Naive thymus-derived CD4-positive, alpha-beta T cell (primary cell): ENCODE measurements at regions not wholly inside any gene's neighbourhood (a gene's known extent, or its start where the extent isn't known, plus 50 kb on each side); places are given as distances from the start of the nearest gene placed in this dataset.

ENCODE experiments used
- ATAC-seq: fragments of 150-1000 bp; cut with Tn5 transposase; 2 replicates; pipeline ENCODE4 v1.10.0; 2021; ENCODE audit warnings: mild to moderate bottlenecking, moderate library complexity
- CTCF ChIA-PET: fragments of 350-600 bp; sonication (Branson Sonifier 250); formaldehyde crosslinking; loops from one replicate; lab custom pipeline; 2021; ENCODE audit warnings: antibody characterized with exemption; lab: Charles Lee
- POLR2A ChIA-PET: fragments of 350-600 bp; sonication (Branson Sonifier 250); formaldehyde crosslinking; loops from one replicate; lab custom pipeline; 2021; ENCODE audit warnings: antibody characterized with exemption, inconsistent platforms; lab: Charles Lee
- DNase-seq, 9 donors: peaks; one replicate each; pipeline versions ENCODE4 v3.0.0 to v3.0.0-alpha.2; 2020 to 2022; ENCODE audit warnings: mixed read lengths in 1 of 9
- H3K27ac ChIP-seq: one replicate; pipeline ENCODE4 v1.7.0; 2013; ENCODE audit warnings: mild to moderate bottlenecking, low read depth, low read length, moderate library complexity
- H3K27me3 ChIP-seq, 2 donors: one replicate each; pipeline ENCODE4 v1.7.0; 2013; ENCODE audit warnings: low read length in 2 of 2, mild to moderate bottlenecking in 2 of 2, moderate library complexity in 2 of 2; ENCODE audit not compliant: control insufficient read depth in 2 of 2, insufficient read depth in 2 of 2
- H3K36me3 ChIP-seq, 3 experiments: 1 replicate in 2 of 3; 2 replicates in 1 of 3; pipeline ENCODE4 v1.7.0; 2013; ENCODE audit warnings: low read length in 3 of 3, mild to moderate bottlenecking in 3 of 3, moderate library complexity in 1 of 3; ENCODE audit not compliant: insufficient read depth in 3 of 3, control insufficient read depth in 2 of 3
- H3K4me1 ChIP-seq, 2 donors: one replicate each; pipeline ENCODE4 v1.7.0; 2013; ENCODE audit warnings: low read length in 2 of 2, mild to moderate bottlenecking in 2 of 2, moderate library complexity in 1 of 2; ENCODE audit not compliant: control insufficient read depth in 2 of 2, insufficient read depth in 2 of 2
- H3K4me3 ChIP-seq: 2 replicates; pipeline ENCODE4 v1.7.0; 2013; ENCODE audit warnings: mild to moderate bottlenecking, low read length
- H3K9me3 ChIP-seq, 3 experiments: 1 replicate in 2 of 3; 2 replicates in 1 of 3; pipeline ENCODE4 v1.7.0; 2013; ENCODE audit warnings: low read length in 3 of 3; ENCODE audit not compliant: control insufficient read depth in 2 of 3
- H3K27ac Mint-ChIP-seq, 9 donors: one replicate each; pipeline ENCODE4 v1.8.0; 2020 to 2022; ENCODE audit warnings: mixed read lengths in 9 of 9, mild to moderate bottlenecking in 8 of 9, moderate library complexity in 5 of 9, inconsistent platforms in 2 of 9
- H3K27me3 Mint-ChIP-seq, 5 donors: one replicate each; pipeline ENCODE4 v1.8.0; 2021 to 2022; ENCODE audit warnings: mixed read lengths in 5 of 5, mild to moderate bottlenecking in 1 of 5
- H3K36me3 Mint-ChIP-seq, 5 donors: one replicate each; pipeline ENCODE4 v1.8.0; 2020 to 2022; ENCODE audit warnings: mixed read lengths in 5 of 5, mild to moderate bottlenecking in 3 of 5, inconsistent platforms in 1 of 5
- H3K4me1 Mint-ChIP-seq, 7 donors: one replicate each; pipeline ENCODE4 v1.8.0; 2020 to 2022; ENCODE audit warnings: mixed read lengths in 7 of 7, mild to moderate bottlenecking in 3 of 7, inconsistent platforms in 1 of 7
- H3K4me3 Mint-ChIP-seq, 10 donors: one replicate each; pipeline ENCODE4 v1.8.0; 2020 to 2022; ENCODE audit warnings: mild to moderate bottlenecking in 10 of 10, mixed read lengths in 10 of 10, moderate library complexity in 6 of 10, inconsistent platforms in 2 of 10
- H3K9me3 Mint-ChIP-seq, 11 donors: one replicate each; pipeline ENCODE4 v1.8.0; 2020 to 2022; ENCODE audit warnings: mixed read lengths in 11 of 11, mild to moderate bottlenecking in 4 of 11, inconsistent platforms in 1 of 11, moderate library complexity in 1 of 11
- intact Hi-C, 2 donors: fragments of 100-400 bp; cut with micrococcal nuclease; formaldehyde crosslinking; loops; one replicate each; pipeline ENCODE4 v1.15.1; 2023

DNA sequence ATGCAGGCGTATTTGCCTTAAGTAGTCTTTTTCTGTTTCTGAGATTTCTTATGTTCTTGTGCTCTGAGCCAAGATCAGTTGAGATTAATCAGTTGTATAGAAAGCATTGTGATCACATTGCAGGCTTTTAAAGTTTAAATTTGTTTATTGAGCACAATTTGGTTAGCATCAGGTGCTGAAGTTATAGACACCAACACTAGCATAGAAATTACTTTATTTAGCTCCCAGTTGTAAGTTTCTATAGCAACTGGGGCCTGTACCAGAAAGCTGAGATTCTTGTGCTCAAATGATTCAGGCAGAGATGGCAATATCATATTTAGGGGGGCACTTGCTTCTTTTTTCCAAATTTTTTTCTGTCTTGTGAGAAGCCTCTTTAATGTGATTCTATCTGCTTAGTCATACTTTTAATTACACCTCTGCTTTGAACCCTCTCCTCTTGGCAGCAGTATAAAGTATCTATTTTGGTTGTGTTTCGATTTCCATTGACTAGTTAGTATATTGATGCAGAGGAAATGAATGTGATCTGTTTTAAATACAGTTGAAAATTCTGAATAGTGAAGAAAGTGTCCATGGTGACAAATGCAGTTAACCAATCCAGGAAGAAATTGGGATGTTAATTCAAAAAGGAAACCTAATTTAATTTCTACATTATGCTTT, 241.7 kb upstream of the GBE1 start:
- no peak overlapping the region for H3K4me3 ChIP-seq
- CTCF ChIA-PET, result no interaction called here
- ATAC-seq (no peak), DNase-seq (no peak)
- POLR2A ChIA-PET, result no interaction called here
- no peaks in the 10 kb centered on the region for H3K27me3 ChIP-seq
- Mint-ChIP-seq H3K4me3 (no peak overlapping the region), H3K9me3 (peaks cover 0 to 10% (median 0%) of the 10 kb centered on the region in 11 donors), H3K36me3 (no peaks in the 10 kb centered on the region), H3K27me3 (peaks cover 0 to 5% (median 0%) of the 10 kb centered on the region in 5 donors), H3K4me1 (no peaks in the 10 kb centered on the region), H3K27ac (no peak overlapping the region)
- no peaks in the 10 kb centered on the region for H3K4me1 ChIP-seq
- no peaks in the 10 kb centered on the region for H3K36me3 ChIP-seq
- H3K9me3 ChIP-seq, result no peaks in the 10 kb centered on the region
- intact Hi-C loops, result no loop called here
- H3K27ac ChIP-seq, result no peak overlapping the region

DNA sequence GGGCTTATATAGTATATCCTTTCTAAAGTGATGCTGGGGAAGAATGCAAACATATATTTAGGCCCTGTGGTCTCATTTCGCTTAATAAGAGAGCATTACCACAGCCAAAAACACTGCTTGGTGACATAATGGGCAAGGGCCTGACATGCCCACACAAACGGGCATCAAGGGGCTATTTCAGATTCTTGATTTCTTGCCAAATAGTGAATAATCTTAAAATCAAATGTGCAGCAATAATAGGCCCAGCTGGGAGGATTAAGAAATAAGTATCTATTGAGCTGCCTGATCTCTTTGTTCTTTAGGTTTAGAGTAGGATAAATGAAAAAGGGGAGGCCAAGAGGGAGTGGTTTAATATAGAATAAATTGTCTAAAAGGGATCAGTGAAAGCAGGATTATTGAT, 241.0 kb upstream of the GBE1 start:
- H3K27ac ChIP-seq, result no peak overlapping the region
- no peaks in the 10 kb centered on the region for H3K36me3 ChIP-seq
- DNase-seq, result no peak
- POLR2A ChIA-PET, result no interaction called here
- no peak for ATAC-seq
- no peaks in the 10 kb centered on the region for H3K4me1 ChIP-seq
- Mint-ChIP-seq H3K27ac (no peak overlapping the region), H3K36me3 (no peaks in the 10 kb centered on the region), H3K4me3 (no peak overlapping the region), H3K27me3 (peaks cover 0 to 5% (median 0%) of the 10 kb centered on the region in 5 donors), H3K4me1 (no peaks in the 10 kb centered on the region), H3K9me3 (peaks cover 0 to 10% (median 0%) of the 10 kb centered on the region in 11 donors)
- CTCF ChIA-PET, result no interaction called here
- intact Hi-C loops, result no loop called here
- no peak overlapping the region for H3K4me3 ChIP-seq
- no peaks in the 10 kb centered on the region for H3K27me3 ChIP-seq
- H3K9me3 ChIP-seq, result no peaks in the 10 kb centered on the region

DNA sequence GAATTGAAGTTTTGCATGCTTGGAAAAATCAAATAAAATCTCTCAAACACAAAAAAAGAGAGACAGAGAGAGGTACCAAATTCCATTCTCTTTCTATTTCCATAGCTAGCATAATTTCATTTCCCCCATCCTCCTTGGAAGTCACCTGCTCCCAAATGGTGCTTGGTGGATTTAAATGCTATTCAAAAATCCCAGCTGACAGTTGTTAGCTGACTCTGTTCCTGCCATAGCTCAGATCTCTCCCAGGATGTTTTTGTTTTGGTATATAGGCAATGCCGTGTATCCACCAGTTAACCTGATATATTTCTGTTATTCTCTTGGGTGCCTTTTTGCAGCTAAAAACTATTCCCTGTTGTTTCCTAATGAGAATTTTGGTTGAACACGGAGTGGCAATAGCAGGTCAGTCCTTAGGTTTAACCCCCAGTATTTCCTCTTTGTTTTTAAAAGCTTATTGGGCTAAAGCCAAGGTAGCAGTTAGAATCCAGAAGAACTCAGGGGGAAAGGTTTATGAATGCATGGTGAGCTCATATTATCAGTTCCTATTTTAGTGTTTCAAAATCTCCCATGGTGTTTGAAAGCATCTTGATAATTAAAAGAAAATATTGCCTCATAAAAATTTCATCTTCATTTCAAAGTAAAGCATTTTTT, 240.0 kb upstream of the GBE1 start:
- H3K9me3 ChIP-seq, result no peaks in the 10 kb centered on the region
- CTCF ChIA-PET, result no interaction called here
- no peaks in the 10 kb centered on the region for H3K36me3 Mint-ChIP-seq
- no peak overlapping the region for H3K4me3 Mint-ChIP-seq
- no peaks in the 10 kb centered on the region for H3K4me1 ChIP-seq
- H3K27ac ChIP-seq, result no peak overlapping the region
- DNase-seq, result no peak
- intact Hi-C loops, result no loop called here
- H3K4me1 Mint-ChIP-seq, result no peaks in the 10 kb centered on the region
- ATAC-seq, result no peak
- peaks cover 0 to 5% (median 0%) of the 10 kb centered on the region in 5 donors for H3K27me3 Mint-ChIP-seq
- H3K4me3 ChIP-seq, result no peak overlapping the region
- H3K9me3 Mint-ChIP-seq, result peaks cover 0 to 8% (median 0%) of the 10 kb centered on the region in 11 donors
- H3K27ac Mint-ChIP-seq, result no peak overlapping the region
- no peaks in the 10 kb centered on the region for H3K27me3 ChIP-seq
- POLR2A ChIA-PET, result interaction anchor here (0.6 kb wide), 1 partner anchor 518 kb away, joined by 3 read pairs; no protein-coding TSS in a partner anchor
- no peaks in the 10 kb centered on the region for H3K36me3 ChIP-seq

DNA sequence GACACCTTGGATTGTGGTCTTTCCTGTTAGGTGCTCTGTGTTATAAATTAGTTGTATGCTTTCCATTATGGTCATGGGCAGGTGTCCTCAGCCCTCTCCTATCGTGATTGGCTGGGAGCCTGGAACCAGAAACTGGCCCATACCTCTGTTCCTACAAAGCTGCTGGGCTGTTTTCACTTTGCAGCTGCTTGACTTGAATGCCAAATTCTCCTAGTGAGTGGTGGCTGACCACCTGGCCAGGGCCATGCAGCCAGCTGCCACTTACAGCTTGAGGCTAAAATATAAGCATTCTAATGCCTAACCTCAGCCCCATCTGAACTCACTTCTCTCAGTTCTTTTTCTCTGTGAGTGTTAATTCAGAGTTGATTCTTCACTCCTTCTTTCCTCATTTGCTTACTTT, 239.3 kb upstream of the GBE1 start:
- Mint-ChIP-seq H3K27ac (no peak overlapping the region), H3K4me1 (no peaks in the 10 kb centered on the region), H3K9me3 (peaks cover 0 to 13% (median 0%) of the 10 kb centered on the region in 11 donors), H3K4me3 (no peak overlapping the region), H3K36me3 (no peaks in the 10 kb centered on the region), H3K27me3 (peaks cover 0 to 5% (median 0%) of the 10 kb centered on the region in 5 donors)
- Histone ChIP-seq H3K27me3 (no peaks in the 10 kb centered on the region), H3K9me3 (no peaks in the 10 kb centered on the region), H3K36me3 (no peaks in the 10 kb centered on the region), H3K4me1 (no peaks in the 10 kb centered on the region), H3K4me3 (no peak overlapping the region), H3K27ac (no peak overlapping the region)
- intact Hi-C loops, result no loop called here
- no peak for ATAC-seq
- DNase-seq, result no peak
- ChIA-PET CTCF (no interaction called here), POLR2A (interaction anchor here (0.6 kb wide), 1 partner anchor 519 kb away, joined by 3 read pairs; no protein-coding TSS in a partner anchor)

DNA sequence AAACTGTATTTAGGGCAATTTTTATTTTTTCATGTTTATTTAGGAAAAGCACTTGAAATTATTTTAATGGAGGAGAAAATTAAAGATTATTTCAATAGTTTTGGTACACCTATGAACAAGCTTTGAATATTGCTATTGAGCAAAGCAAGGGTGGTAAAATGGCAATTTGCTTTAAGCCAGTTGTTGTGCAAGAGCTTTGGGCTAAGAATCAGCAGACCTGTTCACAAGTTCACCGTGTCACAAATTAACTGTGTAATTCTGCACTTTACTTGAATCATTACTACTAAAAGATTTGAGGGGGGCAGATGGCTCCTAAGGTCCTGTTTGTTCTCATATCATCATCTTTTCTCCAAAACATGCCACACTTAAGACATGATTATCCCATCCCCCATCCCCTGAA, 238.9 kb upstream of the GBE1 start:
- Histone ChIP-seq H3K27me3 (no peaks in the 10 kb centered on the region), H3K4me1 (no peaks in the 10 kb centered on the region), H3K36me3 (no peaks in the 10 kb centered on the region), H3K4me3 (no peak overlapping the region), H3K9me3 (no peaks in the 10 kb centered on the region), H3K27ac (no peak overlapping the region)
- ChIA-PET POLR2A (no interaction called here), CTCF (no interaction called here)
- no peak for DNase-seq
- intact Hi-C loops, result no loop called here
- Mint-ChIP-seq H3K36me3 (no peaks in the 10 kb centered on the region), H3K4me3 (no peak overlapping the region), H3K9me3 (peaks cover 0 to 16% (median 0%) of the 10 kb centered on the region in 11 donors), H3K27ac (no peak overlapping the region), H3K4me1 (no peaks in the 10 kb centered on the region), H3K27me3 (peaks cover 0 to 5% (median 0%) of the 10 kb centered on the region in 5 donors)
- ATAC-seq, result no peak

DNA sequence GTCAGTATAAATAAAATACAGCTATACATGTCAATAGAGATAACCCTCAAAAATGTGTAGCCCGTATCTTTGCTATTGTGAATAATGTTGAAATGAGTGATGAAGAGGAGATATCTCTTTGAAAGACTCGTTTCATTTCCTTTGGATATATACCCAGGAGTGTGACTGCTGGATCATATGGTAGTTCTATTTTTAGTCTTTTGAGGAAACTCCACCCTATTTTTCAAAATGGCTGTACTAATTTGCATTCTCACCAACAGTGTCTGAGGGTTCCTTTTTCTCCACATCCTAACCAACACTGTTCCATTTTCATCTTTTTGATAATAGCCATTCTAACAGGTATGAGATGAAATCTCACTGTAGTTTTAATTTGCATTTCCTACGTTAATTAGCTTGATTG, 237.5 kb upstream of the GBE1 start:
- DNase-seq (no peak), ATAC-seq (no peak)
- Histone ChIP-seq H3K9me3 (no peaks in the 10 kb centered on the region), H3K4me1 (no peaks in the 10 kb centered on the region), H3K36me3 (no peaks in the 10 kb centered on the region), H3K27me3 (no peaks in the 10 kb centered on the region), H3K4me3 (no peak overlapping the region), H3K27ac (no peak overlapping the region)
- Mint-ChIP-seq H3K27me3 (peaks cover 0 to 5% (median 0%) of the 10 kb centered on the region in 5 donors), H3K4me1 (no peaks in the 10 kb centered on the region), H3K4me3 (no peak overlapping the region), H3K9me3 (peaks cover 0 to 16% (median 0%) of the 10 kb centered on the region in 11 donors), H3K27ac (no peak overlapping the region), H3K36me3 (no peaks in the 10 kb centered on the region)
- POLR2A ChIA-PET, result no interaction called here
- intact Hi-C loops, result no loop called here
- CTCF ChIA-PET, result no interaction called here
